ENCODE measurements at regions not wholly inside any gene's neighbourhood (a gene's known extent, or its start where the extent isn't known, plus 50 kb on each side); places are given as distances from the start of the nearest gene placed in this dataset.

DNA sequence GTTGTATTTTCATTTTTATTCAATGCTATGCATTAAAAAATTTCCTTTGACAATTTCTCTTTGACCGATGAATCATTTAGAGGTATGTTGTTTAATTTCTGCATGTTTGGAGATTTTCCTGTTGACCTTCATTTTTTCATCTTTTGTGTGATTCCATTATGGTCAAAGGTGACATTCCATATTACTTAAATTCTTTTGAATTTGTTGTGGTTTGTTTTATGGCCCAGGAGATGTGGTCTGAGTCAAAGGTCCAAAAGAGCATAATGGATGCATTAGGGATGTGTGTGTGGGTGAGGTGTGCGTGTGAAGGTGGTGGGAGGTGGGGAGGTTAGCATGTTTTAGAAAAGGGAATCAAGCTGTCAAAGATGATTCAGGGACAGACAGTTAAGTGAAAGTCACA, 76.0 kb upstream of the GIMD1 start:
- ChIA-PET CTCF (no interaction called here), POLR2A (no interaction called here)
- no peak for DNase-seq (ENCODE audit: extremely low spot score)
- TF ChIP-seq, protein P1, sequence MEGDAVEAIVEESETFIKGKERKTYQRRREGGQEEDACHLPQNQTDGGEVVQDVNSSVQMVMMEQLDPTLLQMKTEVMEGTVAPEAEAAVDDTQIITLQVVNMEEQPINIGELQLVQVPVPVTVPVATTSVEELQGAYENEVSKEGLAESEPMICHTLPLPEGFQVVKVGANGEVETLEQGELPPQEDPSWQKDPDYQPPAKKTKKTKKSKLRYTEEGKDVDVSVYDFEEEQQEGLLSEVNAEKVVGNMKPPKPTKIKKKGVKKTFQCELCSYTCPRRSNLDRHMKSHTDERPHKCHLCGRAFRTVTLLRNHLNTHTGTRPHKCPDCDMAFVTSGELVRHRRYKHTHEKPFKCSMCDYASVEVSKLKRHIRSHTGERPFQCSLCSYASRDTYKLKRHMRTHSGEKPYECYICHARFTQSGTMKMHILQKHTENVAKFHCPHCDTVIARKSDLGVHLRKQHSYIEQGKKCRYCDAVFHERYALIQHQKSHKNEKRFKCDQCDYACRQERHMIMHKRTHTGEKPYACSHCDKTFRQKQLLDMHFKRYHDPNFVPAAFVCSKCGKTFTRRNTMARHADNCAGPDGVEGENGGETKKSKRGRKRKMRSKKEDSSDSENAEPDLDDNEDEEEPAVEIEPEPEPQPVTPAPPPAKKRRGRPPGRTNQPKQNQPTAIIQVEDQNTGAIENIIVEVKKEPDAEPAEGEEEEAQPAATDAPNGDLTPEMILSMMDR (IDR thresholded peaks at IDR 0.05; ENCODE audit: control extremely low read depth, extremely low read depth, low read depth, missing control alignments) = no peak

DNA sequence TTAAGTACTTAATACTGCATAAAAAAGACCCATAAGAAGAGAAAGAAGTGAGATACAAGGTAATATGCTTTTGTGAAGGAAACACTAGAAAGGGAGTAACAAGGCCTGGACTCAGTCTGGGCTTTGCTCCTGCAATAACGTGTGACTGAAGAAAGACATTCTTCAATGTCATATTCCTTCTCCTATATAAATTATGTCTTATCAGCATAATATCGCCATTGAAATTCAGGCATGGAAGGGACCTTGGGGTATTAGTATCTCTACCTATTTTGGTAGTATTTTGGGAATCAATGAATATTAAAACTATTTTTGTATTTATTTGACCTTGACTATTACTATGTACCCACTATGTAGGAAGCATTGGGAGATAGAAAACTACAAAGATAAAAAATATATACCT, 62.2 kb upstream of the GIMD1 start:
- ChIA-PET CTCF (no interaction called here), POLR2A (no interaction called here)
- DNase-seq (ENCODE audit: extremely low spot score) = no peak
- TF ChIP-seq, protein P1 (IDR thresholded peaks at IDR 0.05; ENCODE audit: control extremely low read depth, extremely low read depth, low read depth, missing control alignments) = no peak

DNA sequence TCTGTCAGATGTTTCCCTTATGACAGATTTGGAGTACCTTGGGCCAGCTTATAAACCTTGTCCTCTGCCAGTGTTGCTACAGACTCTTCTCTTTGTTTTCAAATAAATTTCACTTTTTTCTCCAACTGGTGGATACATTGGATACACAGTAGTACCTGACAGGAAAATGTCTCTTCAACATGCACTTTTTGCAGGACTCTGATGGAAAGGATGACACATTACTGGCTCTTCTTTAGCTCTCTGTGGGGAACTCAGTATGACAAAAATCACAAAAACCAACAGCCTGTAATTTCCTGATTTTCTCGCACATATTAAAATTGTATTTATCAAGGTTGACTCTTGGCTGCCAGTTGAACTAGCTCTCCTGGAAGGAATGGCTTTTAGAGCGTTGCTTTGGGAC, 61.3 kb upstream of the GIMD1 start:
- POLR2A ChIA-PET = no interaction called here
- CTCF ChIA-PET = interaction anchor here (1.3 to 1.7 kb wide), 2 partner anchors 10 to 51 kb away, joined by 3 to 4 read pairs; no protein-coding TSS in a partner anchor
- TF ChIP-seq, protein P1 (IDR thresholded peaks at IDR 0.05; ENCODE audit: control extremely low read depth, extremely low read depth, low read depth, missing control alignments) = no peak
- DNase-seq (ENCODE audit: extremely low spot score) = no peak

DNA sequence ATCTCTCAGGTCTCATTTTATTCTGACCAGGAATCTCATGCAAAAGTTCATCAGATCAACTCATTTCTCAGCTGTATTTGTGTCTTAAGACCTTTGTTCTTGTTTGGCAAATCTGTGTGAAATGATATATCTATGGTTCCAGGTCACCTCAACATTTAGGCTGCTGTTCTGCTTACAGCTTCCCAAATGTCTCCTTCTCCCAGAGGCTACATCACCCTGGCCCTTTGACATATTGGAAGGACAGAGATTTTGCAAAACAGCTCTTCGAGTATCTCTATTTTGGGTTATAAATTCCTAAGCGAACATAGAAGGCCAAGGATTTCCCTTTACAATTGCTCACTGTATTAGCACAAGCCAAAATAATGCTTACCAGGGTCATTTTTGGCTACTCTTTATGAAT, 57.5 kb upstream of the GIMD1 start:
- DNase-seq (ENCODE audit: extremely low spot score) = no peak
- TF ChIP-seq, protein P1 (IDR thresholded peaks at IDR 0.05; ENCODE audit: control extremely low read depth, extremely low read depth, low read depth, missing control alignments) = no peak
- ChIA-PET CTCF (interaction anchor here (0.9 to 1.1 kb wide), 2 partner anchors 10 to 13 kb away, joined by 3 read pairs; no protein-coding TSS in a partner anchor), POLR2A (no interaction called here)

DNA sequence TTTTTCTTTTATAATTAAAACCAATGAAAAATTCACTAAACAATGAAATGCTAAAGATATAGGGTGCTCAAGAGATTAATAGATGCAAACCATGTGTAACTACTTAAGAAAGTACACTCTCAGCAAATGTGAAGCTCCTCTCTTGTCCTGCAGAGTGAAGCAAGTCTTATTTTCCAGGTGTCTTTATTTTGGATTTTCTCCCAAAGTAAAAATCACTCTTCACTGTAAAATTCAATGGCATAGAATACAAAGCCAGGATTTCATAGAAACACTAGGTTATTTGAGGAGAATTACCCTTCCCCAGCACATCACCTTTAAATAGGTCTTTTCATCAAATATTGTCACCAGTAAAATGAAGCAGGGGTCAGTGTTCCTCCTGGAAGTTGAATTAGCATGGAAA, 57.0 kb upstream of the GIMD1 start:
- ChIA-PET CTCF (interaction anchor here (0.9 to 1.1 kb wide), 2 partner anchors 11 to 14 kb away, joined by 3 read pairs; no protein-coding TSS in a partner anchor), POLR2A (no interaction called here)
- no peak for DNase-seq (ENCODE audit: extremely low spot score)
- TF ChIP-seq, protein P1 (IDR thresholded peaks at IDR 0.05; ENCODE audit: control extremely low read depth, extremely low read depth, low read depth, missing control alignments) = no peak

DNA sequence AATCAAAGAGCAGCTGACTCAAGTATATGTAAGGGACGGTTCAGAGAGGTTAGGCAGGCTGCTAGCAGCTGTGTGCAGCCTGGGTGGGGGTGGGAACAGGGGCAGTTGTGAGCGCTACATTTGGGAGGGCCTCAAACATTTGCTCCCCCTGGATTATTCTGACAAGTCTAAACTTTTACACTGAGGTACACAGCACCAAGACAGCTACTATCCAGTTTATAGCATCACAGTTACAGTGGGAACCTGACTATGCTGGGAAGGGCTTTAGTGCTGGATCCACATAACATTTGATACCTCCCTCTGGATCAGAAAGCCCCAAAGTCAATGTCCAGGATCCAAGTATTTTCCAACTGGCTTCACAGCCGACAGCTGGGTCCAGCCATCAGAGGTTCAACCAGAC, 55.8 kb upstream of the GIMD1 start:
- DNase-seq (ENCODE audit: extremely low spot score) = no peak
- POLR2A ChIA-PET = no interaction called here
- CTCF ChIA-PET = no interaction called here
- TF ChIP-seq, protein P1 (IDR thresholded peaks at IDR 0.05; ENCODE audit: control extremely low read depth, extremely low read depth, low read depth, missing control alignments) = no peak

DNA sequence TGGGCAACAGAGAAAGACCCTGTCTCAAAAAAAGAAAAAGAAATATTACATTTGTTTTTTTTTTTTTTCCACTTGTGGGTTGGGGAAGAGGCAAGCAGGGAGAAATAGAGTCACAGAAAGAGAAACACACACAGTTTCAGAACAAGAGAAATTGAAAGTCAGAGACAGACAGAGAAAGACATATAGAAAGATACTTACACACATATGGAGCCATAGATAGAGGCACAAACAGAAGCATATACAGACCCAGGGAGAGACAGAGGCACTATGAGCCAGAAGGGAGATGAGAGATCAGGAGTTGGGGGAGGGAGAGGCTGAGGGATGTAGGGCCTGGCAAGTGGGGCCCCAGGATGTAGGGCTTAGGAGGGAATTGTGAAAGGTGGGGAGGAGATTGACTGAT, 55.2 kb upstream of the GIMD1 start:
- ChIA-PET CTCF (no interaction called here), POLR2A (no interaction called here)
- TF ChIP-seq, protein P1 (IDR thresholded peaks at IDR 0.05; ENCODE audit: control extremely low read depth, extremely low read depth, low read depth, missing control alignments) = no peak
- no peak for DNase-seq (ENCODE audit: extremely low spot score)
